NCI-H748 treated with DMSO at 0.1 percent for 48 hours (cell line): ENCODE measurements at regions not wholly inside any gene's neighbourhood (a gene's known extent, or its start where the extent isn't known, plus 50 kb on each side); places are given as distances from the start of the nearest gene placed in this dataset.
"Not testable (repeated sequence)": the region's sequence is repeated elsewhere in the genome, so short reads cannot be mapped to it uniquely, and the experiment has no call there.

ENCODE experiments used
- DNase-seq: peaks from one replicate; lab custom pipeline; 2025; lab: John Stamatoyannopoulos, UW

DNA sequence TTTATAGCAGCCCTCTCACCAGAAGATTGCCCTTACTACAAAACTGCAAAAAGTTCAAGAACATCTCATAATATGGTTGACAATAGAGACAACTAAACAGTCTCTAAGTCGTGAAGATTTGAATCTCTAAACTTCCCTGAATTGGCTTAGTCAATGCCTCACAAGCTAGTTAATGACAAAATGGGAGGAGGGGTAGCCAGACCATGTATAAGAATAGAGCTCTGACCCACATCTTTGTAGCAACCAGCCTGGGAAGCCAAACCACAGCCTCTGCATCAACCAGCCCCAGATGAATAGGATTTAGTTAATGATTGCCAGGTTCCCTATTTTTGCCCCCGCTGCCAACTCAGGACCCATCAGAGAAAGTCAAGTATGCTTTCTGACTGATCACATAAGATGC, 1265.9 kb upstream of the PCDH10 start:
- not testable (repeated sequence) for DNase-seq

DNA sequence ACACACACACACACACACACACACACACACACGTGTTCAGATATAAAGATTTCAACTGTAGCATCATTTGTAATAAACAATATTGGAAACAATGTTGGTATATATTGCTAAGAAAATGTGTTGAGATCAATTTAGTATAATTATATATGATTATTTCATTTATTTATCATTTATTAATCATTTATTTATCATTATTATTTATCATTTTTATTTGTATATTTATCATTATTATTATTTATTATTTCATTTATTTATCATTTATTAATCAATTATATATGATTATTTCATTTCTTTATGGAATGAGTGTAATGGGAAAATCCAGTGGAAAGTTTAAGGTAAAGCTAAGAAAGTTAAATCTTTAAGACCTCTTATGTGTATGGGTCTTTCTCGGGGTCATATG, 1223.4 kb upstream of the PCDH10 start:
- DNase-seq: not testable (repeated sequence)

DNA sequence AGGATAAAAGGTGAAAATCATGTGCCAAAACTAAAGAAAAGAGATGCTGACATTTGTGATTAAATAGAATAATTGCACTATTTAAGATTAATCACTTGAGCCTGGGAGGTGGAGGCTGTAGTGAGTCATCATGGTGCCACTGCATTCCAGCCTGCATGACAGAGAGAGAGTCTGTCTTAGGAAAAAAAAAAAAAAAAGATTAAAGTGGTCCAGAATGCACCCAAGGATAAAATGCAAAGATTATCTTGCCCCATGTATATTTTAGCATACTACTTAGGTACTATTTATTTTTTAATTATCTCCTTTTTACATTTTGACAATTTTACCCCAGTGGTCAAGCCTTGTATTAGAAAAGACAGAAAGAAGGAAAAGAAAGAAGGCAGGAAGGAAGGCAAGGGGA, 1181.4 kb upstream of the PCDH10 start:
- DNase-seq: not testable (repeated sequence)

DNA sequence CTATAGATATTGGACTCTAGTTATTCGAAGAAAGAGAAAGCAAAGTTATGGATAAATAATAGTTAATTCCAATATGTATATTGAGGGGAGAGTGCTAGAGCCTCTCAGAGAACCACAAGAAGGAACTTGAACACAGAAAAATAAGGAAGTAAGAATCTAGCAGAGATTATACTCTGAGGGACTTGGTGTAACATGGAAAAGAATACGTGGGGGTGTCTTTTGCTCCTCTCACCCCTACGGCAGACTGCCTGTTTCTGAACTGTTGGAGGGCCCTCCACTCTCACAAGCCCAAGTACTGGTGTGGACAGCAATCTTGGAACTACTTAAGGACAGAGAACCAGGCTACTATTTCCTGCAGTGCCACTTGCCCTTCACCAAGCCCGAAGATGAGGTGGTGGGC, 1174.4 kb upstream of the PCDH10 start:
- DNase-seq: no peak

DNA sequence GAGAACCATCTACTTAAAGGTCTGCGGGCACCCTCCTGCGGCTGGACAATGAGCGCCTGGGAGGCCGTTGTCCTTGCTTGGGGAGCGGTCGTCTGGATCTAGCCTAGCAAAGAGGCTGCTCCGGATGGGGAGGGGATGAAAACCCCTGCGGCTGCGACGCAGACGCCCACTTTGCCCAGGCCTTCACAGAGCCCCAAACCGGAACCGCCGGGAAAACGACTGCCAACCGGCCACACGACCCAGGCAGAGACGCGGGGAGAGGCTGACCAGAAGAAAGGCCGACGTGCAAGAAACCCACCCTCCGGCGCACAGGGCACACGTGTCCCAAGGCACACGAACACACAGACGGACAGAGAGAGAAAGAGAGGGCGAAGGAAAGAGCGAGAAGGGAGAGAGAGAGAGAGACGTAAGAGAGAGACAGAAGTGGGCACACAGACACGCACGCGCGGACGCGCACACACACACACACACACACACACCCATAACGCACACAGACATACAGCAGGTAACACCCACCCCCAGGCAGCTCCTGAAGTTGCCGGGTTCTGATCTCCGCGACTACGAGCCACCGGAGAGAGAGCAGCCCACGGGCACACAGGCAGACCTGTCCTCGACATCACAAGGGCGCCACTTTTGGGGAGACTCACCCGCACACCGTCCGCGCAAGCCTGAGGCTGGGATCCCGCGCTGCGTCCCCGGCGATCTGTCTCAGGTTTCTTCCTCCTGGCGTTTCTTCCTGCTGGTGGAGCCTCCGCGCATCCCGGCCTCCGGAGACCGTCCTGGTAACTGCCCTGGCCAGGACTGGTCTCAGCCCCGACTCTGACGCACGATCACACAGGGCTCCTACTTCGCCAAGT, 1173.6 kb upstream of the PCDH10 start:
- not testable (repeated sequence) for DNase-seq

DNA sequence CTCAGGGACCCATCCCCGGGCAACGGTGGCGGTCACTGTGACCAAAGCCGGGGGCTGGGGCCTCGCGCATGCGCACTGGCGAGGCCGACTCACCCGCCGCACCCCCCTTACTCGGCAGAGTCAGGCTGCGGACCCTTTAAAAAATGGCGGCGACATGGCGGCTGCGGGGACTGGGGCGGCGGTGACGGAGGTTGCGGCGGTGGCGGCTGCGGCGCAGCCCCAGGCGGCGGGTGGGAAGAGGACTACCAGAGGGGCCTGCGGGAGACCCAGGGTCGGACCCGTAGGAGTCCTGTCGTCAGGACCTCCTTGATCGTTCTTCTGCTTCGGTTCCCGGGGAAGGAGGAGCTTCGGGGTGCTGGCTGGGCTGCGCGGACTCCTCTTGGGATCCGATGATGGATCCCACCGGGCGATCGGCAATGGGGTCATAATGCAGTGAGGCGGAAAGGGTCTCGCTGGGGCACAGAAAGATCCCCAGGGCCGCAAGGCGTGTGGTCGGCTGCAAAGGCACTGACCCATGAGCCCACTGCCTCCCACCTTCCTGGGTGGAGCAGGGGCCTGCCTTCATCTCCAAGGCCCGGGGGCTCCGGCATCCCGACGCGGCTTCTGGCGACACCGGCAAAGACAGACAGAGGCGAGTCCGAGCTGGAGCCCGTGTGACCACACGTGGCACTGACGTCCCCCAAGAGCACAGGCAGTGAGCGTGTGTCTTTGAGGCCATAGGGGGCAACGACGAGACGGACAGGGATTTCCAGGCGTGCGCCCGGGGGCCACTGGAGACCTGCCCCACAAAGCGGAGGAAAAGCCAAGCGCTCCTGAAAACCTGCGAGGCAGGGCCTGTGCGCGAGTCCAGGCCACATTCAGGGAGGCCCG, 1172.7 kb upstream of the PCDH10 start:
- DNase-seq: not testable (repeated sequence)

DNA sequence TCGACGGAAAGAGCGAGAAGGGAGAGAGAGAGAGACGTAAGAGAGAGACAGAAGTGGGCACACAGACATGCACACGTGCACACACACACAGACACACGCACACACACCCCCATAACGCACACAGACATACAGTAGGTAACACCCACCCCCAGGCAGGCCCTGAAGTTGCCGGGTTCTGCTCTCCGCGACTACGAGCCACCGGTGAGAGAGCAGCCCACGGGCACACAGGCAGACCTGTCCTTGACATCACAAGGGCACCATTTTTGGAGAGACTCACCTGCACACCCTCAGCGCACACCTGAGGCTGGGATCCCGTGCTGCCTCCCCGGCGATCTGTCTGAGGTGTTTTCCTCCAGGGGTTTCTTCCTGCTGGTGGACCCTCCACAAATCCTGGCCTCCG, 1171.0 kb upstream of the PCDH10 start:
- DNase-seq: no peak

DNA sequence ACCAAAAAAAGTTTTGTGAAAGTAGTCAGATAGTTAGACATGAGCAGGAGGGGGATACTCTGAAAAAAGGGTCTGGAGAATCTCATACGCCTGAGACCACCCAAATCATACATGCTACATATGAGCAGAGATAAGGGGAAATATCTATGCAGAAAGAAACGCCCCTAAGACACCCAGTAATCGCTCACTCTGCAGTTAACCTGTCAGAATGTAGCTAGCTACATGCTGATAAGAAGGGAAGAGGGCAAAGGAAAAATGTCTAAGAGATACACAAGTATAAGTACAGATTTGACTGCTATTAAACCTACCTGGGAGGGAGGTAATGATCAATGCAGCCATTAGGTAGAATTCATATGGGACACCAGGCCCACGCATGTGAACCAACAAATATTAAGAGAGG, 1159.5 kb upstream of the PCDH10 start:
- DNase-seq: no peak

DNA sequence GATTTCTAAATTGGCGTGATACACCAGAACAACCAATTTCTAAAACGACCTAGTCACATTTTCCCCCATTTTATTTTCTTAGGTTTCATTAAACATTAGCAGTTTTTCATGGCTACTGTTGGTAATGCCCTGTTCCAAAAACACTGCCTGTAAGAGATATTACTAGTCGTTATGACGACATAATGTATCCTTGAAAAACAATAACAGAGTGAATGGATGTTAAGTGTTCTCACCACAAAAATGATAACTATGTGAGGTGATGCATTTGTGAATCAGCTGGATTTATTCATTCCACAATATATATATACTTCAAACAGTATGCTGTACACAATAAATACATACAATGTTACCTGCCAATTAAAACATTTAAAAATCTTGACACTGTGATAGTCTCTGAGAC, 1147.6 kb upstream of the PCDH10 start:
- DNase-seq: no peak

DNA sequence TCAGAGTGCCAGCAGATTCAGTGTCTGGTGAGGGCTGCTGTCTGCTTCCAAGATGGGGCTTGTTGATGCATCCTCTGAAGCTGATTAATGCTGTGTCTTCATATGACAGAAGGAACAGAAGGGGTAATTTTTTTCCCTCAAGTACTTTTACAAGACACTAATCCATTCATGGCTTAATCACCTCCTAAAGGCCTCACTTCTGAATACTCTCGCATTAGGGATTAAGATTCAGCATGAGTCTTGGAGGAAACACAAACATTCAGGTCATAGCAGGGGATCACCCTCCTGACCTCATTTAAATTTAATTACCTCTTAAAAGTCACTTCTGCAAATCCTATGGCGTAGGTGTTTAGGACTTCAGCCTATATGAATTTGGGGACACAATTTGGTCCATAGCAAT, 1145.5 kb upstream of the PCDH10 start:
- no peak for DNase-seq

DNA sequence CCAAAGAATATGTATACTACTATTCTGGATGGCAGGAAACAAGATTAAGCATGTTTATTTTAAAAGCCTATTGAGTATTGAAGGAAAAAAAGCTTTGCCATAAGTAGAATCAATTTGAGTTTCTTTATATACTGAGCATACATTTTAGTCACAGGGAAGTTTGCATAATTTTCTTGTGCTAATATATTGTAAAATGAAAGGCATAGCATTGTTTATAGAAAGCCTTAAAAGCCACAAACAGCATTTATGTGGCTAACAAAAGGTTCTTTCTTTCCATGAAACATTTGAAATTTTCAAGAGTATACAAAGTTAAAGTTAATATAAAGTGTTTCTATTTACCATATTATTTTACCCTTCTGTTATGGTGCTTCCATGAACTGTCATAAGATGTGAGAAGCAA, 1133.8 kb upstream of the PCDH10 start:
- DNase-seq: no peak

DNA sequence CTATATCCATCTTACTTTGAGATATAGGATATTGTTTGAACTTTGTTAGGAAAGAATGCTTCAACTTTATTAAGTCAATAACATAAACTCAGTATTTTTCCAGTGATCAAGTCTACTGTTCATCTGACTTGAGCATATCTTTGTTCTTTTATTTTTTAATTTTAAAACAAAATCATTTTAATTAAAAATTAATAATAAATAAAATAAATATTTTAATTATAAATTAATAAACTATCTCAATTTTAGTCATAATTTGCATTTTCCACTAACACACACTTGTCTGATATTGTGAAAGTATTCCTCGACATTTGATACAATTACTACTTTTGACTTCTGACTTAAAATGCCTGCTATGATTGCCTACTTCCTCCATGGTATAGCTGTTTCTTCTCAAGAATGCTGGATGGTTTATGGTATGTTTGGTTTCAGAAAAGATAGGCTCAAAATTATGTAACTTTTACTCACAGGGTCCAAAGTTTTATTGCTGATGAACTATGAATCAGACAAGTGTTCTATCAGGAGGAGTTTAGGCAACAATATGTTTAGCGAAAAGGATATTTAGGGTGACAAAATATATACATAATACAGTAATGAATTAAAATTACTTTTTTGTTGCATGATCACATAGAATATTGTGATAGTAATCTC, 1132.3 kb upstream of the PCDH10 start:
- DNase-seq: no peak

DNA sequence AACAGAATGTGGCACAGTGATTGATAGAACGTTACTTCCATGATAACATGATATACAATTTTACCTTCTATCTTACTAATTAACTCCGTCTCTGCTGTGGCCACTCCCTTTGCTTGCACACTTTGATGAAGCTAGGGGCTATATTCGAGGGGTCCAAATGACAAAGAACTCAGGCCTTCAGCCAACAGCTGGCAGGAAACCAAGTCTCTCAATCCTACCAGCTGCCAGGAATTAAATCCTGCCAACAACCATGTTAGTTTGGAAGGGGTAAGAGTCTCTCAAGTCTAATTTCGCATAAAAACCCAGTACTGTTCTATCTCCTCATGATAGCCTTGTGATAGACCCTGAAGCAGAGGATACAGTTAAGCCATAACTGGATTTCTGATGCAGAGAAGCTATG, 1122.9 kb upstream of the PCDH10 start:
- no peak for DNase-seq

DNA sequence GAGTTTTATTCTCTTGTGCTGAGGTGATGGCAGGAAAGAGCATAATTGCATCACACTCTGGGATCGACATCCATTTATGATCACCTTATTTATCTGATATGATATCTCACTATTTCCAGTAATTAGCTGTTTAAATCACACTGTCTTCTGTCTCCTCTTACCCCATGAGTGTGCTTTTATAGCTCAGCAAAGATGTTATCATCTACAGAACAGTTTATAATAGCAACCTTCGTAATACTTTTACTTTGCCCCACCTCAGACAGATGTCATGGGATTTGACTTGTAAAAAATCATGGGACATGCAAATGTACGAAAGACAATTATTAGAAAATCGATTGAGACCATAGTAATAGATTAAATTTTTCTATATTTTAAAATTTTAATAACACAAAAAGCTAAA, 1122.3 kb upstream of the PCDH10 start:
- no peak for DNase-seq

DNA sequence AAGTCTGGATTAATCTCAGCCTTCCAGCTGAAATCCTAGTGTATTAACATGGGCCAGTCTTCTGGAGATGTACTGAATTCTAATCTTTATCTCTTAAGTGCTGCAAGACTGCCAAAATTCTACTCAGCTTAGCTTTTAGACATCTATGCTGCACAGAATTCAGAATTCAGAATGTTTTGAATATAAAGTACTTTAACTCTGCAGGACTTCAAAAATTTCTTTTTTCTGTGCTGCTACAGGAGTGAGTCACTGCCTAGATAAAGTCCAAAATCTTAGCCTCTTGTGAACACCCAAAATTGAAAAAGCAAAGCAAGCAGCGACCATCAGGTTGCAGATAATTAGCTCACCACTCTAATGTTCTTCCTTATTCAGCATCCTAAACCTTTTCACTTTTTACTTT, 1092.6 kb upstream of the PCDH10 start:
- no peak for DNase-seq

DNA sequence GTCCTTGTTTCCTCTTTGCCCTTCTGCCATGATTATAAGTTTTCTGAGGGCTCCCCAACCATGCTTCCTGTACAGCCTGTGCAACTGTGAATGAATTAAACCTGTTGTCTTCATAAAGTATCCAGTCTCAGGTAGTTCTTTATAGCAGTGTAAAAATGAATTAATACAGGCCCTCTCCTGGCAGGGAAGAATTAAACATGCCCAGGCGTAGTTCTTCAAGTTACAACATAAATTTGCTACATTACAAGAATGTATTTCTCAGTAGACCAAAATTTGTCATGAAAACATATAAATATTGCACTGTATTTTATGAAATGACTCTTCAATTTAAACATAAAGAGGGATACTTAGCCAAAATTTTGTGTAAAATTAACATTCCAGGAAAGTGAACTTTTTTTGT, 1089.9 kb upstream of the PCDH10 start:
- DNase-seq: no peak

DNA sequence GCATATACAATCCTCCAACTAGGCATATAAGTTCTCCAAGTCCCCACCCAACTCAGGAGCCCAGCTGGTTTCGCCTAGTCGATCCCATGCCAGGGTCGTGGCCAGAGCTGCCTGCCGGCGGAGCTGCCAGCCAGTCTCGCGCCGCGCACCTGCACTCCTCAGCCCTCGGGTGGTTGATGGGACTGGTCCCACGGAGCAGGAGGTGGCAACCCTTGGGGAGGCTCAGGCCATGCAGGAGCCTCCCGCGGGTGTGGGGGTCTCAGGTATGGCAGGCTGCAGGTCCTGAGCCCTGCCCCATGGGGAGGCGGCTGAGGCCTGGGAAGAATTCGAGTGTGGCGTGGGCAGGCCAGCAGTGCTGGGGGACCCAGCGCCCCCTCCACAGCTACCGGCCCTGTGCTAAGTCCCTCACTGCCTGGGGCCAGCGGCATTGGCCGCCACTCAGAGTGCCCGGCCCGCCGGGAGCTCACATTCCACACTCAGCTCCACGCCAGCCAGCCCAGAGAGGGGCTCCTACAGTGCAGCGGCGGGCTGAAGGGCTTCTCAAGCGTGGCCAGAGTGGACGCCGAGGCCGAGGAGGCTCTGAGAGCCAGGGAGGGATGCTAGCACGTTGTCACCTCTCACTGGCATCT, 1086.4 kb upstream of the PCDH10 start:
- DNase-seq: no peak

DNA sequence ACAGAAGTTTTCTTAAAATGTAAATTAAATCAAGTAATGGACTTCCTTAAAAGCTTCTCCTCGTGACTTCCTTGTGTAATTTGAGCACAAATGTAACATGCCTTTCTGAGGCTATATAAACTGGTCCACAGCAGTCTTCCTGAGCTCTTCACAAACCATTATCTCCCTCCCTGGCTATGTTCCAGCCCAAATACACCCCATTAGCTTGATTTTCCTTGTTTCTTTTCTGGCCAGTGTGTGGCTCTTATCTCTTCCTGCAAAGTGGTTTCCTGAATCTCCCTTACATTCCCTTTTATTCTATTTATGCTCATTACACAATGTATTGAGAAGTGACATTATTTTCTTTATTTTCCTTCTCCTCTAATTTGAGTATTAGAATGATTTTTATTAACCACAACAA, 1085.3 kb upstream of the PCDH10 start:
- peak; percentile 15 for DNase-seq

DNA sequence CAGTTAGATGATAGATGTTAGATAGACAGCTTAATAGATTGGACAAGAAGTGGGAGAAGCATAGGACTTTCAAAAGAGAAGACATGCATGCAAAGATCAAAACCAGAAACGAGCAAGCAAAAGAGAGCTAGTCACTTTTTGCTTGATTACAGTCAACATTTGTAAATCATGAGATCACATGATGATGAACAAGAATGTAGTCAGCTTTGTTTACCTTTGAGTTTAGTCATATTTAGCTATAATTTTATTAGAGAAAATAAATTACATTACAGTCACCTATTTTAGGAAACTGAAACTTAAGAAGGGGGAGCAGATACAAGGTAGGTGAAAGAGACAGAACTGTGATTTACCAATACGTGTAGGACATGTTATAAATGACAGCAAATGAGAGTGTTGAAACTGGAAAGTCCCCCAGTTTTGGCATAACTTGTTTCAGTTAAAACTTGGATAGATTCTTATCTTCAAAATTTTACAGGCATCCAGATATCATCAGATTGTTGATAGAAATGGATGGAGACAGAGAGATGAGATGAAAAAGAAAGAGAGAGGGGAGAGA, 1083.1 kb upstream of the PCDH10 start:
- no peak for DNase-seq

DNA sequence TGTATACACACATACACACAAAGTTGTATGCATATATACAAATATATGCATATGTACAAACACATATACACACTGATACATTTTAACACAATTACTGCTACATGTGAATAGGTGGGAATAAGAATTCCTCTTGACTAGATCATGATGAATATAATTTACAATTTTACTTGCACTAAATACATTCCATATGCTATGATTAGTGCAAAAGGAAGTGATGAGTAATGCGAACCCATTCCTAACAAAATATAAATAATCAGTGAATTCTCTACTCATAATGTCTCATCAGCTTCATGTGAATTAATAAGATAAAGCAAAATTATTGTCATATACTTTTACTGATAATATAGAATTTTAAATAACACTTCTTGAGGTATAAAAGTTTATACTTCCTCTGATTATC, 1077.3 kb upstream of the PCDH10 start:
- no peak for DNase-seq

DNA sequence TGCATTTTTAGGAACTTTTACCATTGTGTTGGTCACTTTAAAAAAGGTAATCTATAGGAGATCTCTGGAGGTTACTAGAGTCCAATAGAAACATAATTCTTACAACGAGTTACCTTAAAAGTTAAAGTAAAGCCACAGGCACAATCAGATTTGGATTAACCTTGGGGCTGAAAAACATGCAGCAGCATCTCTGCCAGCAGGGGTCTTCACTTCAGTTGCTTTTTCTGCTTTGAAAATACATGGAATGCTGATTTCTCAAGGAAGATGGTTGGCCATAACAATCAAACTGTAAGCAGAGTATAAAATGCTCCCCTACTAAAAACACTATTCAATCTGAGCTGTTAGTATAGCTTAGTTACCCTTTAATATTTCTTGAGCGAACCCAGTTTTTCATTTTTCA, 1072.3 kb upstream of the PCDH10 start:
- DNase-seq: no peak

DNA sequence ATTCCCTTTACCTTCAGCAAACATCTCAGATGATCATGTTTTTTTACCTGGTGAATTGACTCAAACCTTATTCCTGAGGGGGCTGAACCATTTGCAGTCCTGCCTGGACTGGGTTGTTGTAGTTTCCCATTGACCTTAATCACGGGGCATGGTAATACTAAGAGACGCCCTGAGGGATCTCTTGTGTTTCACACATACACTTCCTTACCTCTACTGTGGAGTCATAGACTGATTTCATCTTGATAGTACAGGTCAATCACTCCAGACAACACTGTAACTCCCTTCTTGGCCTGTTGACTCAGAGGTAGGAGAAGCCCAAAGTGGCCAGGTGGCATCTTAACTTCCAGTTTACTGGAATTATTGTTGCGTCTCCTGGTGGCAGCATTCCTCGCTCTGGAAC, 1064.0 kb upstream of the PCDH10 start:
- no peak for DNase-seq
